HL-60 (cell line): ENCODE measurements at regions not wholly inside any gene's neighbourhood (a gene's known extent, or its start where the extent isn't known, plus 50 kb on each side); places are given as distances from the start of the nearest gene placed in this dataset.

Experiments used
- GABPA ChIP-seq: IDR thresholded peaks from 2 replicates; pipeline ENCODE4 v1.6.1; 2012; ENCODE audit warnings: low read depth
- TF ChIP-seq, protein P1 (sequence below): IDR thresholded peaks from one replicate; pipeline ENCODE4 v1.5.1; 2011; ENCODE audit warnings: low read length, control low read depth, inconsistent platforms; ENCODE audit not compliant: insufficient read depth

DNA sequence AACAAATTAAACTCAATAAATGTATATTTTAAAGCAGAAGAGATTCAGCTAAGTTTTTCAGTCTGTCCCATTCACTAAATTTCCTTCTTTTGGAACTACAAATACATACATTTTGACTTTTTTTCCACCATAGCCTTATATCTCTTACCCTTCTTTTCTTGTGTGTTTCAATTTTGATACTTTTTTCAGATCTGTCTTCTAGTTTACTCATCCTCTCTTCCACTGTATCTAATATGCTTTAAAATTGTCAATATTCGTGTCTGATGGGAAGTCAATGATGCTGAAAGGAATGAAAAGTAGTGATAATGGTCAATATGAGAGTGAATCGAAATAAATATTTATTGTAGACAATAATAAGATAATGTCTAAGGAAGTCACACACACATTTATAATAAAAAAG is 332.3 kb upstream of the KIRREL3 start:
- TF ChIP-seq, protein P1, sequence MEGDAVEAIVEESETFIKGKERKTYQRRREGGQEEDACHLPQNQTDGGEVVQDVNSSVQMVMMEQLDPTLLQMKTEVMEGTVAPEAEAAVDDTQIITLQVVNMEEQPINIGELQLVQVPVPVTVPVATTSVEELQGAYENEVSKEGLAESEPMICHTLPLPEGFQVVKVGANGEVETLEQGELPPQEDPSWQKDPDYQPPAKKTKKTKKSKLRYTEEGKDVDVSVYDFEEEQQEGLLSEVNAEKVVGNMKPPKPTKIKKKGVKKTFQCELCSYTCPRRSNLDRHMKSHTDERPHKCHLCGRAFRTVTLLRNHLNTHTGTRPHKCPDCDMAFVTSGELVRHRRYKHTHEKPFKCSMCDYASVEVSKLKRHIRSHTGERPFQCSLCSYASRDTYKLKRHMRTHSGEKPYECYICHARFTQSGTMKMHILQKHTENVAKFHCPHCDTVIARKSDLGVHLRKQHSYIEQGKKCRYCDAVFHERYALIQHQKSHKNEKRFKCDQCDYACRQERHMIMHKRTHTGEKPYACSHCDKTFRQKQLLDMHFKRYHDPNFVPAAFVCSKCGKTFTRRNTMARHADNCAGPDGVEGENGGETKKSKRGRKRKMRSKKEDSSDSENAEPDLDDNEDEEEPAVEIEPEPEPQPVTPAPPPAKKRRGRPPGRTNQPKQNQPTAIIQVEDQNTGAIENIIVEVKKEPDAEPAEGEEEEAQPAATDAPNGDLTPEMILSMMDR, result no peak
- TF ChIP-seq GABPA, result no peak
